ENCODE measurements at regions not wholly inside any gene's neighbourhood (a gene's known extent, or its start where the extent isn't known, plus 50 kb on each side); places are given as distances from the start of the nearest gene placed in this dataset.

- no peak for TF ChIP-seq ATF3 (IDR thresholded peaks at IDR 0.05; ENCODE audit: insufficient read depth, low read depth, low read length)
- no peak for TF ChIP-seq BRCA1 (IDR thresholded peaks at IDR 0.05; ENCODE audit: low read depth, low read length)
- TF ChIP-seq FOSL1 (IDR thresholded peaks at IDR 0.05; ENCODE audit: insufficient read depth, low read depth, low read length) = no peak
- TF ChIP-seq SIX5 (IDR thresholded peaks at IDR 0.05; ENCODE audit: low read depth, low read length) = no peak
- TF ChIP-seq SIN3A (conservative IDR thresholded peaks at IDR 0.05 in 1 of 2, IDR thresholded peaks at IDR 0.05 in 1 of 2; ENCODE audit: low read depth in 1 of 2, low read length in 2 of 2) = no peak
These were observed 254.3 kb downstream of the LMBRD1 start (continued) for GRCh38 chr6:69542494-69542893.
